ENCODE measurements at regions not wholly inside any gene's neighbourhood (a gene's known extent, or its start where the extent isn't known, plus 50 kb on each side); places are given as distances from the start of the nearest gene placed in this dataset.

DNA sequence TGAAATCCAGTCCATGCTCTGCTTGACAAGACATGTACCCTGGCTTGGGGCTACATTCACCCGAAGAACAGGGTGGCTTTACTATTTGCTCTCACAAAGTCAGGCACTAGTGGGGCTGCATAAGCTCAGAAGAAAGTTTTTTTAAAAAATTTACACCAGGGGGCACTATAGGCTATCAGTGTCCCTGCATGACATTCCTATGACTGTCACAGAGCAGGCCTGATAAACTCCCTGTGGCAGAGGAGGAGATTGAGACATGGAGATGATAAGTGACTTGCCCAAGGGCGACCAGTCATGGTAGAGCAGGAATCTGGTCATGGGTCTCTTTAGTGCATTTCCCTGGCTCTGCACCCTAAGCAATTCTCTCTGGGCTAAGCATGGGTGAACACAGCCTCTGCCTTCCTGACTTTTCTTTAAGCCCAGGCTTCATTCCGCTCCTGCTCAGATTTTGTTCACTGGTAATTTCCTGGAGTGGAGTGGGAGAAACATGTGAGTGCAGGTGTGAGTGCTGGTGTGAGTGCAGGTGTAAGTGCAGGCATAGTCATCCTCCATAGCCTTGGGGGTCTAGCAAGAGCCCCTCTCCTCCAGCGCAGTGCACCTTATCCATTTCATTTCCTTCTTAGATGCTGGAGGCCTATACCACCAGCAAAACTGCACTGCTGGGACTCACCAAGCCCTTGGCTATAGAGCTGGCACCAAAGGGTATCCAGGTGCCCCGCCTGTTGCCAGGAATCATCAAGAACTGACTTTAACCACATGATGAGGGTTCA, 91.6 kb downstream of the DHRS2 start:
- TF ChIP-seq, protein P1, sequence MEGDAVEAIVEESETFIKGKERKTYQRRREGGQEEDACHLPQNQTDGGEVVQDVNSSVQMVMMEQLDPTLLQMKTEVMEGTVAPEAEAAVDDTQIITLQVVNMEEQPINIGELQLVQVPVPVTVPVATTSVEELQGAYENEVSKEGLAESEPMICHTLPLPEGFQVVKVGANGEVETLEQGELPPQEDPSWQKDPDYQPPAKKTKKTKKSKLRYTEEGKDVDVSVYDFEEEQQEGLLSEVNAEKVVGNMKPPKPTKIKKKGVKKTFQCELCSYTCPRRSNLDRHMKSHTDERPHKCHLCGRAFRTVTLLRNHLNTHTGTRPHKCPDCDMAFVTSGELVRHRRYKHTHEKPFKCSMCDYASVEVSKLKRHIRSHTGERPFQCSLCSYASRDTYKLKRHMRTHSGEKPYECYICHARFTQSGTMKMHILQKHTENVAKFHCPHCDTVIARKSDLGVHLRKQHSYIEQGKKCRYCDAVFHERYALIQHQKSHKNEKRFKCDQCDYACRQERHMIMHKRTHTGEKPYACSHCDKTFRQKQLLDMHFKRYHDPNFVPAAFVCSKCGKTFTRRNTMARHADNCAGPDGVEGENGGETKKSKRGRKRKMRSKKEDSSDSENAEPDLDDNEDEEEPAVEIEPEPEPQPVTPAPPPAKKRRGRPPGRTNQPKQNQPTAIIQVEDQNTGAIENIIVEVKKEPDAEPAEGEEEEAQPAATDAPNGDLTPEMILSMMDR (IDR thresholded peaks at IDR 0.05; ENCODE audit: low read depth, low read length): peak; percentile 25
- TF ChIP-seq POLR2A (IDR thresholded peaks at IDR 0.05; ENCODE audit: extremely low read depth, insufficient read length): no peak

Measured in NB4 (cell line).